ENCODE measurements at regions not wholly inside any gene's neighbourhood (a gene's known extent, or its start where the extent isn't known, plus 50 kb on each side); places are given as distances from the start of the nearest gene placed in this dataset.

DNA sequence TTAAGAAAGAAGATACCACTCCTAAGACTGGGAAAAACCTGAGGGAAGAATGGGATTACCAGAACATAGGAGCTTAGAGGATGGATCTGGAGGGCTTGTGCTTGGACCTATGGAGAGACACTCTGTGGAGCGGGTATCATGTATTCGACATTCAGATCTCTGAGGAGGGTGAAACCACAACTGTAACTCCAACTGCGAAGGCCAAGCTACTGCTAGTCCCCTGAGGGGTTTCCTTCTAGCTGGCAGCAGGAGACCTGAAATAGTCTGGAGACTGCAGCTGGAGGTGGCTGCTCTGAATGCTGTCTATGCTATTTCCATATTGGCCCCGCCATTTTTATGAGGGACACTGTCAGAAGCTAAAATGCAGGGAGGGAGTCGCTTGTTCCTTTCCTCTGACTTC, 462.3 kb downstream of the PTPRC start:
- Histone ChIP-seq H3K27ac (no peak overlapping the region), H3K9me3 (ENCODE audit: low read depth, low read length) (no peaks in the 10 kb centered on the region; the same call in 1 of the 2 replicates), H3K4me3 (no peak overlapping the region), H3K9ac (ENCODE audit: insufficient read length) (no peak overlapping the region), H3K36me3 (ENCODE audit: insufficient read depth, low read length) (no peaks in the 10 kb centered on the region)
- TF ChIP-seq EZH2 (IDR thresholded peaks at IDR 0.05) (no peak), POLR2AphosphoS5 (IDR thresholded peaks at IDR 0.05; ENCODE audit: borderline replicate concordance, low read depth, low read length) (no peak), FOXP2 (optimal IDR thresholded peaks at IDR 0.05; ENCODE audit: control extremely low read depth, extremely low read length, insufficient read depth) (no peak)
- DNase-seq (ENCODE audit: low read depth, low spot score): no peak

- H3K9me3 ChIP-seq (ENCODE audit: low read depth, low read length): no peaks in the 10 kb centered on the region; the same call in 1 of the 2 replicates
- no peak for DNase-seq (ENCODE audit: low read depth, low spot score)
- H3K4me3 ChIP-seq: no peak overlapping the region
- no peak overlapping the region for H3K27ac ChIP-seq
- no peak for TF ChIP-seq POLR2AphosphoS5 (IDR thresholded peaks at IDR 0.05; ENCODE audit: borderline replicate concordance, low read depth, low read length)
- no peak for TF ChIP-seq FOXP2 (optimal IDR thresholded peaks at IDR 0.05; ENCODE audit: control extremely low read depth, extremely low read length, insufficient read depth)
- no peak for TF ChIP-seq EZH2 (IDR thresholded peaks at IDR 0.05)
- no peaks in the 10 kb centered on the region for H3K36me3 ChIP-seq (ENCODE audit: insufficient read depth, low read length)
- no peak overlapping the region for H3K9ac ChIP-seq (ENCODE audit: insufficient read length)
These were observed 462.8 kb downstream of the PTPRC start for GRCh38 chr1:199101635-199102034.

GRCh38 chr1:199102239-199102638, 463.4 kb downstream of the PTPRC start:
- Histone ChIP-seq H3K9ac (ENCODE audit: insufficient read length) (no peak overlapping the region), H3K9me3 (ENCODE audit: low read depth, low read length) (no peaks in the 10 kb centered on the region; the same call in 1 of the 2 replicates), H3K27ac (no peak overlapping the region), H3K4me3 (no peak overlapping the region), H3K36me3 (ENCODE audit: insufficient read depth, low read length) (no peaks in the 10 kb centered on the region)
- TF ChIP-seq POLR2AphosphoS5 (IDR thresholded peaks at IDR 0.05; ENCODE audit: borderline replicate concordance, low read depth, low read length) (no peak), EZH2 (IDR thresholded peaks at IDR 0.05) (no peak)
- DNase-seq (ENCODE audit: low read depth, low spot score): no peak

- Histone ChIP-seq H3K9me3 (ENCODE audit: low read depth, low read length) (no peaks in the 10 kb centered on the region), H3K9ac (ENCODE audit: insufficient read length) (no peak overlapping the region), H3K36me3 (ENCODE audit: insufficient read depth, low read length) (no peaks in the 10 kb centered on the region), H3K27ac (no peak overlapping the region), H3K4me3 (no peak overlapping the region)
- TF ChIP-seq FOXP2 (optimal IDR thresholded peaks at IDR 0.05; ENCODE audit: control extremely low read depth, extremely low read length, insufficient read depth): no peak
- no peak for TF ChIP-seq POLR2AphosphoS5 (IDR thresholded peaks at IDR 0.05; ENCODE audit: borderline replicate concordance, low read depth, low read length)
- no peak for TF ChIP-seq EZH2 (IDR thresholded peaks at IDR 0.05)
- DNase-seq (ENCODE audit: low read depth, low spot score): no peak
These were observed 470.3 kb downstream of the PTPRC start for GRCh38 chr1:199109160-199109559.

- Histone ChIP-seq H3K9me3 (ENCODE audit: low read depth, low read length) (no peaks in the 10 kb centered on the region), H3K9ac (ENCODE audit: insufficient read length) (no peak overlapping the region), H3K27ac (no peak overlapping the region), H3K4me3 (no peak overlapping the region), H3K36me3 (ENCODE audit: insufficient read depth, low read length) (no peaks in the 10 kb centered on the region)
- no peak for DNase-seq (ENCODE audit: low read depth, low spot score)
- TF ChIP-seq FOXP2 (optimal IDR thresholded peaks at IDR 0.05; ENCODE audit: control extremely low read depth, extremely low read length, insufficient read depth): no peak
- TF ChIP-seq POLR2AphosphoS5 (IDR thresholded peaks at IDR 0.05; ENCODE audit: borderline replicate concordance, low read depth, low read length): no peak
- TF ChIP-seq EZH2 (IDR thresholded peaks at IDR 0.05): no peak
These were observed 473.5 kb downstream of the PTPRC start for GRCh38 chr1:199112365-199112764.

- Histone ChIP-seq H3K27ac (no peak overlapping the region), H3K36me3 (ENCODE audit: insufficient read depth, low read length) (no peaks in the 10 kb centered on the region), H3K9ac (ENCODE audit: insufficient read length) (no peak overlapping the region), H3K4me3 (no peak overlapping the region), H3K9me3 (ENCODE audit: low read depth, low read length) (no peaks in the 10 kb centered on the region)
- no peak for DNase-seq (ENCODE audit: low read depth, low spot score)
- TF ChIP-seq POLR2AphosphoS5 (IDR thresholded peaks at IDR 0.05; ENCODE audit: borderline replicate concordance, low read depth, low read length) (no peak), EZH2 (IDR thresholded peaks at IDR 0.05) (no peak), FOXP2 (optimal IDR thresholded peaks at IDR 0.05; ENCODE audit: control extremely low read depth, extremely low read length, insufficient read depth) (no peak)
These were observed 474.5 kb downstream of the PTPRC start for GRCh38 chr1:199113265-199113869.

DNA sequence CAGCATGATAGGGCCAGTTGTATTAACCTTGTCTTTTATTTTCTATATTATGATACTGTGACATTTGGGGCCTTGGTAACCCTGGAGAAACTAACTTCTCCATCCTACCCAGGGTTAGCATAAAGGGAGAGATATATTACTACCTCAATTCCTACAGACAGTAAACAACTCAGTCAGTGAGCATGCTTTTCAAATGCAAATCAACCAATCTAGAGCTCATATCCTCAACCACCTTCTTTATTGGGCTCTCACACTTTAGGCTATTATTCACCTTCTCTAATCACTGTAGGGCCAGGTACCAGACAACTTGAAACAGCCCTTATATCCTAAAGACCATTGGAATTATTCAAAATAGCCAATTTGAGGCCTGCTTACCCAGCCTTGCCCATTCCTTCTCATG, 477.6 kb downstream of the PTPRC start:
- Histone ChIP-seq H3K36me3 (ENCODE audit: insufficient read depth, low read length) (no peaks in the 10 kb centered on the region), H3K9me3 (ENCODE audit: low read depth, low read length) (no peaks in the 10 kb centered on the region), H3K27ac (no peak overlapping the region), H3K9ac (ENCODE audit: insufficient read length) (no peak overlapping the region), H3K4me3 (no peak overlapping the region)
- TF ChIP-seq FOXP2 (optimal IDR thresholded peaks at IDR 0.05; ENCODE audit: control extremely low read depth, extremely low read length, insufficient read depth) (no peak), EZH2 (IDR thresholded peaks at IDR 0.05) (no peak), POLR2AphosphoS5 (IDR thresholded peaks at IDR 0.05; ENCODE audit: borderline replicate concordance, low read depth, low read length) (no peak)
- DNase-seq (ENCODE audit: low read depth, low spot score): no peak

DNA sequence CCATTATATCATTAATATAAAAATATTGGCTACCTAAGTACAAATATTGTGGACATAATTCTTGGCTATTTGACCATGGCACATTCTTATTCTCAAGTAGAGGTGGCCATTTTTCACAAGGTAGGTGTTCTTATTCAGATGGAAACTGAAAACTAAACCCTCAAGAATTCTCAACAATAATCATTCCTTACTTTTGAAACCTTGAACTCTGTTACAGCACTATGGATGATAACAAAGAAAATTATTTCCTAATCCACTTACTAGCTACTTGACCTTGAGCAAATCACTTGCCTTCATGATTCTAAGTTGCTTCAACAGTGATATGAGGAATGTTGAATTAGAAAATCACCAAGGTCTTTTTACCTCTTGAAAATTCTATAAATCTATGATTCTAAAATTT, 482.2 kb downstream of the PTPRC start:
- H3K4me3 ChIP-seq: no peak overlapping the region
- H3K9ac ChIP-seq (ENCODE audit: insufficient read length): no peak overlapping the region
- TF ChIP-seq FOXP2 (optimal IDR thresholded peaks at IDR 0.05; ENCODE audit: control extremely low read depth, extremely low read length, insufficient read depth): no peak
- no peak for TF ChIP-seq POLR2AphosphoS5 (IDR thresholded peaks at IDR 0.05; ENCODE audit: borderline replicate concordance, low read depth, low read length)
- no peak for TF ChIP-seq EZH2 (IDR thresholded peaks at IDR 0.05)
- no peak overlapping the region for H3K27ac ChIP-seq
- no peak for DNase-seq (ENCODE audit: low read depth, low spot score)
- H3K36me3 ChIP-seq (ENCODE audit: insufficient read depth, low read length): no peaks in the 10 kb centered on the region
- no peaks in the 10 kb centered on the region for H3K9me3 ChIP-seq (ENCODE audit: low read depth, low read length)

GRCh38 chr1:199122085-199122484, 483.2 kb downstream of the PTPRC start:
- no peaks in the 10 kb centered on the region for H3K9me3 ChIP-seq (ENCODE audit: low read depth, low read length)
- H3K4me3 ChIP-seq: no peak overlapping the region
- no peak overlapping the region for H3K9ac ChIP-seq (ENCODE audit: insufficient read length)
- TF ChIP-seq FOXP2 (optimal IDR thresholded peaks at IDR 0.05; ENCODE audit: control extremely low read depth, extremely low read length, insufficient read depth) (no peak), POLR2AphosphoS5 (IDR thresholded peaks at IDR 0.05; ENCODE audit: borderline replicate concordance, low read depth, low read length) (no peak), EZH2 (IDR thresholded peaks at IDR 0.05) (no peak)
- H3K27ac ChIP-seq: no peak overlapping the region
- no peaks in the 10 kb centered on the region for H3K36me3 ChIP-seq (ENCODE audit: insufficient read depth, low read length)
- no peak for DNase-seq (ENCODE audit: low read depth, low spot score)

Measured in SK-N-MC (cell line).